SK-N-SH treated with all-trans-retinoic acid at 6 μM for 48 hours (cell line): ENCODE measurements at regions not wholly inside any gene's neighbourhood (a gene's known extent, or its start where the extent isn't known, plus 50 kb on each side); places are given as distances from the start of the nearest gene placed in this dataset.

Source experiments
- CREB5 ChIP-seq: fragments of 250-450 bp; sonication (Bioruptor Pico); IDR thresholded peaks from 2 replicates; pipeline ENCODE4 v1.5.1; 2020; ENCODE audit warnings: low read depth, mild to moderate bottlenecking, moderate library complexity
- GLIS3 ChIP-seq: fragments of 250-450 bp; sonication (Bioruptor Pico); IDR thresholded peaks from 2 replicates; pipeline ENCODE4 v1.5.0; 2020; ENCODE audit warnings: mild to moderate bottlenecking, moderate library complexity
- PATZ1 ChIP-seq: fragments of 250-450 bp; sonication (Bioruptor Pico); IDR thresholded peaks from 2 replicates; pipeline ENCODE4 v1.8.0; 2020; ENCODE audit warnings: mild to moderate bottlenecking, moderate library complexity, borderline replicate concordance
- POU6F1 ChIP-seq: fragments of 250-450 bp; sonication (Bioruptor Pico); IDR thresholded peaks from 2 replicates; pipeline ENCODE4 v1.8.0; 2021; ENCODE audit warnings: low read depth, mild to moderate bottlenecking, moderate library complexity, borderline replicate concordance
- PPARA ChIP-seq: fragments of 250-450 bp; sonication (Bioruptor Pico); IDR thresholded peaks from 2 replicates; pipeline ENCODE4 v1.5.0; 2020; ENCODE audit warnings: mild to moderate bottlenecking, borderline replicate concordance
- RARB ChIP-seq: fragments of 250-450 bp; sonication (Bioruptor Pico); IDR thresholded peaks from 2 replicates; pipeline ENCODE4 v1.8.0; 2021; ENCODE audit warnings: mild to moderate bottlenecking, moderate library complexity
- SNAI2 ChIP-seq: fragments of 250-450 bp; sonication (Bioruptor Pico); IDR thresholded peaks from 2 replicates; pipeline ENCODE4 v1.5.0; 2020; ENCODE audit warnings: mild to moderate bottlenecking, moderate library complexity
- ZFP3 ChIP-seq: fragments of 250-450 bp; sonication (Bioruptor Pico); IDR thresholded peaks from 2 replicates; pipeline ENCODE4 v1.5.0; 2020; ENCODE audit warnings: mild to moderate bottlenecking, moderate library complexity
- ZFP30 ChIP-seq: fragments of 450-650 bp; formaldehyde crosslinking; IDR thresholded peaks from 2 replicates; pipeline ENCODE4 v1.5.0; 2022; ENCODE audit warnings: mild to moderate bottlenecking, moderate library complexity

GRCh38 chr1:116201911-116202310, 90.7 kb downstream of the MAB21L3 start:
- no peak for TF ChIP-seq POU6F1 (CRISPR knock-in tag)
- no peak for TF ChIP-seq RARB (CRISPR knock-in tag)
- TF ChIP-seq CREB5 (CRISPR knock-in tag), result no peak
- TF ChIP-seq PPARA, result no peak
- TF ChIP-seq ZFP30 (CRISPR knock-in tag), result no peak
- no peak for TF ChIP-seq ZFP3 (CRISPR knock-in tag)
- no peak for TF ChIP-seq PATZ1 (CRISPR knock-in tag)
- no peak for TF ChIP-seq SNAI2 (CRISPR knock-in tag)
- no peak for TF ChIP-seq GLIS3
